BLaER1 treated with 17β-estradiol and CSF1 and Interleukin-3, amounts not matched to agents 10 nM and 100 nM (cell line): ENCODE measurements at regions not wholly inside any gene's neighbourhood (a gene's known extent, or its start where the extent isn't known, plus 50 kb on each side); places are given as distances from the start of the nearest gene placed in this dataset.

Source experiments
- H3K27ac ChIP-seq, 11 experiments: shearing (Covaris generic); formaldehyde crosslinking; 2 replicates each; pipeline ENCODE4 v1.8.1; 2022
- H3K27me3 ChIP-seq, 11 experiments: shearing (Covaris generic); formaldehyde crosslinking; 2 replicates each; pipeline ENCODE4 v1.8.1; 2022
- H3K36me3 ChIP-seq, 11 experiments: shearing (Covaris generic); formaldehyde crosslinking; 2 replicates each; pipeline ENCODE4 v1.8.1; 2022
- H3K4me1 ChIP-seq, 10 experiments: shearing (Covaris generic); formaldehyde crosslinking; 2 replicates each; pipeline ENCODE4 v1.8.1; 2022
- H3K4me2 ChIP-seq, 11 experiments: shearing (Covaris generic); formaldehyde crosslinking; 2 replicates each; pipeline ENCODE4 v1.8.1; 2022
- H3K4me3 ChIP-seq, 10 experiments: shearing (Covaris generic); formaldehyde crosslinking; 2 replicates each; pipeline ENCODE4 v1.8.1; 2022
- H3K9ac ChIP-seq, 11 experiments: shearing (Covaris generic); formaldehyde crosslinking; 2 replicates each; pipeline ENCODE4 v1.8.1; 2022
- H3K9me3 ChIP-seq, 11 experiments: shearing (Covaris generic); formaldehyde crosslinking; replicated peaks in 1 of 11; 2 replicates each; pipeline ENCODE4 v1.8.1; 2022
- H4K20me1 ChIP-seq, 11 experiments: shearing (Covaris generic); formaldehyde crosslinking; 2 replicates each; pipeline ENCODE4 v1.8.1; 2022
- Cebpa-rat ChIP-seq, 11 experiments: shearing (Covaris generic); IDR thresholded peaks; 2 replicates each; pipeline ENCODE4 v1.8.1; 2022

GRCh38 chr1:165006831-165007230 is 349.7 kb downstream of the LMX1A start:
- no peaks in the 10 kb centered on the region for H3K27me3 ChIP-seq
- H3K4me2 ChIP-seq, result no peak overlapping the region
- no peak overlapping the region for H3K9ac ChIP-seq
- no peaks in the 10 kb centered on the region for H3K9me3 ChIP-seq
- H3K4me3 ChIP-seq, result no peak overlapping the region
- no peak overlapping the region for H3K27ac ChIP-seq
- no peaks in the 10 kb centered on the region for H3K4me1 ChIP-seq
- TF ChIP-seq Cebpa-rat (IDR thresholded peaks at IDR 0.05), result 0 out of 22 replicates have a peak, but pooled peaks of 1 of the 11 experiments have one; percentile 7
- H3K36me3 ChIP-seq, result no peaks in the 10 kb centered on the region
- H4K20me1 ChIP-seq, result no peaks in the 10 kb centered on the region

- Histone ChIP-seq H3K4me3 (no peak overlapping the region), H3K27me3 (no peaks in the 10 kb centered on the region), H3K9me3 (no peaks in the 10 kb centered on the region), H3K4me1 (no peaks in the 10 kb centered on the region), H4K20me1 (no peaks in the 10 kb centered on the region), H3K27ac (no peak overlapping the region), H3K9ac (no peak overlapping the region), H3K36me3 (no peaks in the 10 kb centered on the region), H3K4me2 (no peak overlapping the region)
- no peak for TF ChIP-seq Cebpa-rat (IDR thresholded peaks at IDR 0.05)
Observed at GRCh38 chr1:164999146-164999545, 357.4 kb downstream of the LMX1A start.

- TF ChIP-seq Cebpa-rat (IDR thresholded peaks at IDR 0.05), result no peak
- Histone ChIP-seq H3K4me2 (no peak overlapping the region), H3K4me3 (no peak overlapping the region), H3K27ac (no peak overlapping the region), H3K27me3 (no peaks in the 10 kb centered on the region), H3K4me1 (peaks cover 0 to 2% (median under 1%) of the 10 kb centered on the region in 10 experiments; a peak in 8 of 20 replicates), H3K36me3 (no peaks in the 10 kb centered on the region), H3K9me3 (no peaks in the 10 kb centered on the region), H4K20me1 (no peaks in the 10 kb centered on the region), H3K9ac (no peak overlapping the region)
Observed at GRCh38 chr1:164991763-164992314, 364.7 kb downstream of the LMX1A start.

GRCh38 chr1:164983023-164983650 is 373.4 kb downstream of the LMX1A start:
- TF ChIP-seq Cebpa-rat (IDR thresholded peaks at IDR 0.05), result no peak
- Histone ChIP-seq H3K9me3 (no peaks in the 10 kb centered on the region), H3K36me3 (no peaks in the 10 kb centered on the region), H3K4me2 (no peak overlapping the region), H3K27me3 (no peaks in the 10 kb centered on the region), H3K4me3 (no peak overlapping the region), H3K27ac (no peak overlapping the region), H3K9ac (no peak overlapping the region), H3K4me1 (peaks cover 0 to 8% (median 6%) of the 10 kb centered on the region in 10 experiments; a peak in 14 of 20 replicates), H4K20me1 (no peaks in the 10 kb centered on the region)

- no peak overlapping the region for H3K4me3 ChIP-seq
- no peaks in the 10 kb centered on the region for H4K20me1 ChIP-seq
- H3K9me3 ChIP-seq, result no peaks in the 10 kb centered on the region
- no peak overlapping the region for H3K27ac ChIP-seq
- no peak for TF ChIP-seq Cebpa-rat (IDR thresholded peaks at IDR 0.05)
- no peak overlapping the region for H3K4me2 ChIP-seq
- no peak overlapping the region for H3K9ac ChIP-seq
- H3K36me3 ChIP-seq, result no peaks in the 10 kb centered on the region
- peaks cover 0 to 8% (median 6%) of the 10 kb centered on the region in 10 experiments; a peak in 14 of 20 replicates for H3K4me1 ChIP-seq
- H3K27me3 ChIP-seq, result no peaks in the 10 kb centered on the region
Observed at GRCh38 chr1:164982545-164982944, 374.0 kb downstream of the LMX1A start.

- Histone ChIP-seq H3K4me2 (no peak overlapping the region), H3K36me3 (no peaks in the 10 kb centered on the region), H3K27ac (no peak overlapping the region), H3K9me3 (no peaks in the 10 kb centered on the region), H3K4me1 (no peaks in the 10 kb centered on the region), H4K20me1 (no peaks in the 10 kb centered on the region), H3K4me3 (no peak overlapping the region), H3K9ac (no peak overlapping the region), H3K27me3 (no peaks in the 10 kb centered on the region)
- TF ChIP-seq Cebpa-rat (IDR thresholded peaks at IDR 0.05), result no peak
Observed at GRCh38 chr1:164977561-164977960, 379.0 kb downstream of the LMX1A start.

GRCh38 chr1:164971921-164972415 is 384.5 kb downstream of the LMX1A start:
- no peak overlapping the region for H3K4me3 ChIP-seq
- no peak overlapping the region for H3K9ac ChIP-seq
- no peak overlapping the region for H3K27ac ChIP-seq
- no peak for TF ChIP-seq Cebpa-rat (IDR thresholded peaks at IDR 0.05)
- H3K36me3 ChIP-seq, result no peaks in the 10 kb centered on the region
- no peak overlapping the region for H3K4me2 ChIP-seq
- no peaks in the 10 kb centered on the region for H3K9me3 ChIP-seq
- H3K4me1 ChIP-seq, result no peaks in the 10 kb centered on the region
- H3K27me3 ChIP-seq, result no peaks in the 10 kb centered on the region
- no peaks in the 10 kb centered on the region for H4K20me1 ChIP-seq

- no peak overlapping the region for H3K9ac ChIP-seq
- TF ChIP-seq Cebpa-rat (IDR thresholded peaks at IDR 0.05), result no peak
- H3K36me3 ChIP-seq, result no peaks in the 10 kb centered on the region
- H3K4me3 ChIP-seq, result no peak overlapping the region
- H3K27me3 ChIP-seq, result no peaks in the 10 kb centered on the region
- no peaks in the 10 kb centered on the region for H4K20me1 ChIP-seq
- no peak overlapping the region for H3K27ac ChIP-seq
- H3K9me3 ChIP-seq, result no peaks in the 10 kb centered on the region
- no peak overlapping the region for H3K4me2 ChIP-seq
- no peaks in the 10 kb centered on the region for H3K4me1 ChIP-seq
Observed at GRCh38 chr1:164971391-164971790, 385.1 kb downstream of the LMX1A start.

- Histone ChIP-seq H3K9me3 (no peaks in the 10 kb centered on the region), H3K27ac (no peak overlapping the region), H3K4me3 (no peak overlapping the region), H3K36me3 (no peaks in the 10 kb centered on the region), H3K4me1 (no peaks in the 10 kb centered on the region), H3K4me2 (no peak overlapping the region), H3K9ac (no peak overlapping the region), H3K27me3 (no peaks in the 10 kb centered on the region), H4K20me1 (no peaks in the 10 kb centered on the region)
- TF ChIP-seq Cebpa-rat (IDR thresholded peaks at IDR 0.05), result no peak
Observed at GRCh38 chr1:164969253-164969652, 387.3 kb downstream of the LMX1A start.

GRCh38 chr1:164967300-164967699 is 389.2 kb downstream of the LMX1A start:
- Histone ChIP-seq H4K20me1 (no peaks in the 10 kb centered on the region), H3K27me3 (no peaks in the 10 kb centered on the region), H3K27ac (no peak overlapping the region), H3K4me3 (no peak overlapping the region), H3K9me3 (no peaks in the 10 kb centered on the region), H3K36me3 (no peaks in the 10 kb centered on the region), H3K4me1 (no peaks in the 10 kb centered on the region), H3K4me2 (no peak overlapping the region), H3K9ac (no peak overlapping the region)
- TF ChIP-seq Cebpa-rat (IDR thresholded peaks at IDR 0.05), result no peak
